GM18870 (cell line): ENCODE measurements at regions not wholly inside any gene's neighbourhood (a gene's known extent, or its start where the extent isn't known, plus 50 kb on each side); places are given as distances from the start of the nearest gene placed in this dataset.
"Not testable (repeated sequence)": the region's sequence is repeated elsewhere in the genome, so short reads cannot be mapped to it uniquely, and the experiment has no call there.

Source experiments
- ATAC-seq: cut with Tn5 transposase; IDR thresholded peaks from one replicate; pipeline ENCODE4 v1.9.1; 2021; ENCODE audit warnings: moderate library complexity; ENCODE audit not compliant: unreplicated experiment

DNA sequence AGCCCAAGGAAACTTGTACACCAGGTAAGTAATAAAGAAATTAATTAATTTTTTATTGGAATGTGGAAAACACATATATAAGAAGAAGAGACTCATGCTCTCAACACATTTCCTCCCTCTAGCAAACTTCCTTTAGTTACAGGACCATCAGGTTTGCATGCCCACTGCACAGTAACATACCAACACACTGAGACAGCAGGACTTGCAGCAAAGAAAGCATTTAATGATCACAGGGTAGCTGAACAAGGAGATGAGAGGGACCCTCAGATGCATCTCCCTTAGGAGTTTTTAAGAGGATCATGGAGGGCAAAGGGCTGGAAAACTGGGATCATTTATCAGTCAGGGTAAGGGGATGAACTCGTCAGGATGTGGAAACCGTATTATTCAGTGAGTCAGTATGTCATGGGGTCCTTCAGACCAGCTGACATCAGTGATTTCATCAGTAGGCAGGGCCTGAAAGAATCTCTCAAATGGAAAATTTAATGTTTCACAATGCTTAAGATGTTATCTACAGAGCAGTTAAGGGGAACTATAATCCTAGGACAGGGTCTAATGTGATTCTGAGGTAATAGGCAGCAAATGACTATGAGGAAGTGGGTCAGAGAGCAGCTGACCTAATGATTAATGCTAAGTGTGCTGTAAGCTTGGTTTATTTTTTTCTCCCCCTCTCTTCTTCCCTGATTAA is 193.8 kb upstream of the RND3 start:
- ATAC-seq: no peak

DNA sequence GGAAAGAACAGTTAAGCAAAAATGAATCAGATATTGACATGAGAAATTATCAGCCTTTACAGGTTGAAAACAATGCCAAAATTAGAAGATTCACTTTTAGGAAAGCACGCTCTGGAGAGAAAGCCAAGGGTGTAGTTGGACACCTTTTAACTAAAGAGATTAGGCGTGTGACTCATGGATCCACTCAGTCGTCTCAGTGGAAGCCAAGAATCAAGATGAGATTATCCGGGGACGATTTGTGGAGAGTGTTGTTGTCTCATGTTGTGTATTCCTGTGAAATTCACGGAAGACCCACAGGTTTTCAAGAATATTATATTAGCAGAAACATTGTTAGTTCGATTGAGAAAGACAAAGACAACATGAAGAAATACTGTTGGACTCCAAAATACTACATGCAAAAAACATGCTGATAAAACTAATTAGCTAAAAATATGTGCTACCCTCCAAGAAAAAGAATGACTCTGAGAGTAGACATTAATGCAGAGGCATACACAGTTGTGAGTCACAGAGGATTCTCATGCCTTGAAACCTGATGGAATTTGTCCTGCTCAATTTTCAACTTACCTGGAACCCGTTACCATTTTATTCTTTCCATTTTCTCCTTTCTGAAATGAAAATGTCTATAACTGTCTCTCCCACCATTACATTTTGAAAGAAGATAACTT is 192.1 kb upstream of the RND3 start:
- ATAC-seq: no peak

DNA sequence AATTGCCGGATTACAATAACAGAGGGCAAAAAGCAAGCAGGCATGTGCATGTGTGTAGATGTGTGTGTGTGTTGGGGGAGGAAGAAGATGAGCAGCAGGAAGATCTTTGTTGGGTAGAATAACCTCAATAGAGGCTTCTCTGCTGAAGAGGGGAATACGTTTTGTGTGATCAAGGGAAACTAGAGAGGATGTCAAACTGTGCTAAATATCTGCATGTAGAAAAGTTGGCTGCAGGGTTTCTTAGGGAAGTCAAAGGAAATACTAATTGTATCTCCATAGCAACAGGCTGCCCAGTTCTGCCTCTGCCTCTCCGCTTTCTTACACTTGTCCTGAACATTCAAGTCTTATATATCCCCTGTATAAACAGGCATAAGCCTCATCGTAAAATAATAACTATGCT is 190.1 kb upstream of the RND3 start:
- no peak for ATAC-seq

DNA sequence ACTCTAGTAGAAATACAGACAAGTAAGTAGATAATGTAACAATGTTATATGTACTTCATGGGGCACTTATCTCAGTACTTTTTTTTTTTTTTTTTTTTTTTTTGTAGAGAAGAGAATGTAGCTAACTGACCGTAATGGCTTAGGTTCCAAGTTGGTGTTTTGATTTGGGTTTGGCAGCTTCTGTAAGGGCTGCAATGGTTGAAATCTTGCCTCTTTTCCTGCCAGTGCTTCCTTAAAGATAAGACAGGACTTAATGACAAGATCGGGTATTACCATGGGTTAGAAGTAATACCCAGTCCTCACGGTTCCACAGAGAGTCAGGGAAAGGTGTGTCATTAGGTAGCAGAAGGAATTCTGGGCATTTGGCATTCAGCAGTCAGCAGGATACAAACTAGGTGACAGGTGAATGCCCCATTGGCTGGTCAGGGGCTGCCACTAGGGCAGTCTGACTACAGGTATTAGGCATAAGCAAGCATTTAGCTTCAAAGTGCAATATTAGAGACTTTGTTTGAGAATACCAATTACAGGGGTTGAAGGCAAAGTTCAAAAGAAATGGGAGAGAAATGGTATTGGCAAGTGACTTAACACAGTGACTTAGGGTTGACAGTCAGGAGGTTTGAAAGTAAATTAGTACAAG is 189.4 kb upstream of the RND3 start:
- no peak for ATAC-seq

DNA sequence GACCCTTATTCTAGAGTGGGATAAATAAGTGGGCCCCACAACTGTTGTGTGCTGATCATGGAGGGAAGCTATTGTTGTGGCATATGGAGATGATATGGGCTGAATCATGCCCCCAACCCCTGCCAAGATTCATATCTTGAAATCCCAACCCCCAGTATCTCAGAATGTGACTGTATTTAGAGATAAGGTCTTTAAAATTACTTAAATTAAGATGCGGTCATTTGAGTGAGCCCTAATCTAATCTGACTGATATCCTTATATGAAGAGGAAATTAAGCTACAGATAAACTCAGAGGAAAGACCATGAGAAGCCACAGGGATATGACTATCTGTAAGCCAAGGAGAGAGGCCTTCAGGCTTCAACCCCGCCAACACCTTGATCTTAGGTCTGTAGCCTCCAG is 188.3 kb upstream of the RND3 start:
- ATAC-seq: no peak

DNA sequence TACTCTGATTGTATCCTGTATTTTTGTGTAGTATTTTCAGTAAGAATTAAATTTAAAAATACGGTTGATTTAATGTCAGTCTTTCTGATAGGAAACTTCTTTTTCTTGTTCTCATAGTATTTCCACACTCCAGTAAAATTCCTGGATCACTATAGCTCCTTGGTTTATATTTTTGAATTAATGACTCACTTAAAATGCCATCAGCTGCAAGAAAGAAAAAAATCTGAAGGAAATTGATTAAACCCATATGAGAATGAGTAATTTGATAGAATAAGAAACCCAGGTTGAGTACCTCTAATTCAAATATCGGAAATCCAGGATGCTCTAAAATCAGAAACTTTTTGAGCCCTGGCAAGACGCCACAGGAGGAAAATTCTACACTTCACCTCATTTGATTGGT is 186.8 kb upstream of the RND3 start:
- no peak for ATAC-seq

DNA sequence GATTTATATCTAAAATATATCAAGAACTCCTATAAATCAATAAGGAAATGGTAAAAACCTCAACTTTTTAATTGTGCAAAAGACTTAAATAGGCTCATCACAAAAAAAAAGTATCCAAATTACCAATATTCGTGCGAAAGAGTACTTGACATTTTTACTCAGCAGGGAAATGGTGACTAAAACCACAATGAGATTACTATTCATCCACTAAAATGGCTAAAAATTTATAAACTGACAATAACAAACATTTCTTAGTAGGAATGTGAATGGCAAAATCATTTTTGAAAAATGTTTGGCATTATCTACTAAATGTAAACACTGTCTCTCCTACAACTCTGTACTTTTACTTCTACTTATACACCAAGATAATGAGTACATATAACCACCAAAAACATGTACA is 184.8 kb upstream of the RND3 start:
- ATAC-seq: no peak

DNA sequence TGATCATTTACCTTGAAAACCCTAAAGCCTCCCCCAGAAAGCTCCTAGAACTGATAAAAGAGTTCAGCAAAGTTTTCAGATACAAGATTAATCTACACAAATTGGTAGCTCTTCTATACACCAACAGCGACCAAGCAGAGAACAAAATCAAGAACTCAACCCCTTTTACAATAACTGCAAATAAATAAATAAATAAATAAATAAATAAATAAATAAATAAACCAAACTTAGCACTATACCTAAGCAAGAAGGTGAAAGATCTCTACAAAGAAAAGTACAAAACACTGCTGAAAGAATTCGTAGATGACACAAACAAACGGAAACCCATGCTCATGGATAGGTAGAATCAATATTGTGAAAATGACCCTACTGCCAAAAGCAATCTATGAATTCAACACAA is 182.0 kb upstream of the RND3 start:
- no peak for ATAC-seq

DNA sequence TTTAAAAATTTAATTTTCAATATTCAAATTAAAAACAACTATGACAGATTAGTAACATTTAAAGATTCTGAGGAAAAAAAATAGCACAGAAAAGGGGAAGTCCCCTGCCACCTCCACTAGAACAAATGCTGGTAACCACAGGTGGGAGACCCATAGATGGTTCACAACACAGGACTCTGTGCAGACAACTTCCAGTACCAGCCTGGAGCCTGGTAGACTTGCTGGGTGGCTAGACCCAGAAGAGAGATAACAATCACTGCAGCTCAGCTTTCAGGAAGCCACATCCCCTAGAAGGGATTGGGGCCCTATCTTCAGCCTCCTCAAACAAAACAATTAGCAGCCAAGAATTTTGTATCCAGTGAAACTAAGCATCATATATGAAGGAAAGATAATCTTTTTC is 179.6 kb upstream of the RND3 start:
- not testable (repeated sequence) for ATAC-seq

DNA sequence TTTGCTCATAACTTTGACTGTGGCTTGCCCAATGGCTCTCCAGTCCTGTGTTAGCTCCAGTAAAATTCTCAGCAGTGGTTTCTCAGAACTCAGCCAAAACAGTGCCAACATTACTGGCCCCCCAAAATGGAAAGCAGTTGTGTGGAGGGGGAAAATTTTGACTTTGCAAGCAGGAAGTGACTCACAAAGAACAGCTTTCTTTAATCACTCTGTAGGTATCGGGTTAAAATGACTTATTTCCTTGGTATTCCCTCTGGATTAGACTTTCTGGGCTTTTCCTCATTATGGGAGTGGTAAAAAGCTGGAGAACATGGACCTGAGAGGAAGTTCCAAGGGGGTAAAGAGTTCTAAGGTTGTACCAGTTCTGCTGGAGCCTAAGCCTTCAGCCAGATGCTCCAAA is 175.7 kb upstream of the RND3 start:
- no peak for ATAC-seq

DNA sequence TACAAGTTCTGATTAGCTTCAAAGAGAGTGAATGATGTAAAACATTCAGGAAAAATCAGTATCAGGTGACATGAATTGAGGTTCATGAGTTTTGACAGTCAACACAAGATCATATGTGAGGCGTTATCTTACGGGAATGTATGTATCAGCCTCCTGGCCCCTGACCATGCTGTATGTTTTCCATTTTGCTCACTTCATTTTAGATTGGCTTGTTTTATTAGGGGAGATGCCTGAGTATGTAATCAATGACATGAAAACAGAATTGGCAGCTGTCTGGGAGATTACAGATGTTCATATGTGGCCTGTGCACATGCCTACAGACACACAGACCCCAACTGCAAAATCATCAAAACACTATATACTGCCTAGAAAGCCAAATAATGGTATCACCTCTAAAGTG is 168.5 kb upstream of the RND3 start:
- ATAC-seq: no peak

DNA sequence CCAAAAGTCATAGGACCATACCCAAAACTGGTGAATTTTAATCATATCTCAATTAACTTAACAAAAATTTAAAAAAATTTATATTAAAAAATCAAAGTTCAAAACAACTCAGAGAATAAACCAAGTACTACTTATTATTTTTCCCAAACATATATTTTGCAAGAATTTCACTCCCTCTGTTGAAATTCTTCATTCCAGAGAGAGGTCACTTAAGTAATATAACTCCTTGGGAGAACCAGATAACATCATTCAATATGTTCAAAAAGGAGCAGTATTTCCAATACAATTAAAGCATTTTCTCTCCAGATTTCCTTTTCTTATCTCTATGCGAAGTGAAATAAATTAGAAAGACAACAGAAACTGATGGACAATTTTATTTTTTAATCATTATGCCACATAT is 165.9 kb upstream of the RND3 start:
- no peak for ATAC-seq

DNA sequence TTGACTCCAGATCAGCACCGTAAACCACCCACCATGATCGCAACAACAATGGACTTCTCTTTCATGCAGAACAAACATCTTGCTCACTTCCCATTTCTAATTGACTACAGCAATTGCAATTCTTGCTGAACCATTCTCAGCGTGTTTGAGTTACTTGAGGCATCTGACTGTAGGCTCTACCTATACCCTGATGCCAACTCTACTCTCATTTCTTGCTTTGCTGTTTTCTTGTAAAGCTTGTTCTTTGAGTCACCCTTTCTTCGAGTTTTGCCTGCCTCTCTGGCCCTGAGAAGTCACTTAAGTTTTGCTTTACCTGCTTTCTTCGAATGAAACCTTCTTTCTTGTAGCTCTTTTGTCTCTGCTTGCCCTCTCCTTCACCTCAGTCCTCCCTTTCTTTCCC is 160.5 kb upstream of the RND3 start:
- ATAC-seq: no peak

DNA sequence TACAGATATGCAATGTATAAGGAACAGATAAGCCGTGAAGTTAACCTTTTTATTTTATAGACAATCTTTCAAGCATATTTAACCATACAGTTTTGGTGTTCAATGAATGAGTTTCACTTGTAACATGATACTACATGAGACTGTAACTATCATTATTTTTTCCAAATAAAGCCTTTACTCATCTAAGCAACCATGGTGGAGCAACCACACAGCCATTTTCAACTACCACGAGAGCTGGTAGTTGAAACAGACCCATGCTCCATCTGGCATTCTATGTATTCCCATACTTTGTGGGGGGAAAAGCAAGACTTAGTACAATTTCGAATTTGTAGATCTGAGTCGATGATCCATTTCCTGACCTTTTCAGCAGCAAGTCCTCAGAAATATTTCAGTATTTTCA is 159.3 kb upstream of the RND3 start:
- no peak for ATAC-seq

DNA sequence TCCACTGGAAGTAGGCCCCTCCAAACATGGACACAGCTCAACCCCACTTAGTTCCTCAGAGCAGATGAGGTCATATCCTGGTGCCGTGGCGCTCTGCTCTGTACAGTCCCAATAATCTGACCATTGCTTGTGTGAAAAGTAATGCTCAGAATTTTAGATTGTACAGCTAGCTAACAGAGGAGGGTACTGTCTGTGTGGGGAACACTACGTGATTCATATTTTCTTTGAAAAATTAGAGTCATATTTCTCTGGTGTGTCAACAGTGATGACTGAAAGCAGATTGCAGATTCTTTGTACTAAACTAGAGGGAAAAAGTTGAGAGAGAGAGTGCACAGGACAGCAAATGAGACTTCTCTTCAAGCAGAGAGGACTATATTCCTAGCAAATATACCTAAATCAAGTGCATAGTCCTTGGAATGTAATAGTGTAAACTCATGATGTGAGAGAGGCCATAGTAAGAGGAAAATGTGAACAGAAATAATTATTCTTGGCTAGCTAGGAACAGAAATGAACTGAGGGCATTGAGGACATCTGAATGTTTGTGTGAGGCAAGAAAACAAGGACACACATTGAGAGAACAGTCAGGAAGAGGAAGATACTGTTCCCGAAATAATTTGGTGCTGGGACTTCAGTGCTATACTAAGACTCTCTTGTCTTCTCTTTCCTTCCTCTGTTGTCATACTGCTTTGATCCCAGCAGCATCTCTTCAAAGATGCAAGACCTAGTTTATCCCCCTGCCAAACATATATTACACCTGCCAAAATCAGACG is 157.0 kb upstream of the RND3 start:
- no peak for ATAC-seq

DNA sequence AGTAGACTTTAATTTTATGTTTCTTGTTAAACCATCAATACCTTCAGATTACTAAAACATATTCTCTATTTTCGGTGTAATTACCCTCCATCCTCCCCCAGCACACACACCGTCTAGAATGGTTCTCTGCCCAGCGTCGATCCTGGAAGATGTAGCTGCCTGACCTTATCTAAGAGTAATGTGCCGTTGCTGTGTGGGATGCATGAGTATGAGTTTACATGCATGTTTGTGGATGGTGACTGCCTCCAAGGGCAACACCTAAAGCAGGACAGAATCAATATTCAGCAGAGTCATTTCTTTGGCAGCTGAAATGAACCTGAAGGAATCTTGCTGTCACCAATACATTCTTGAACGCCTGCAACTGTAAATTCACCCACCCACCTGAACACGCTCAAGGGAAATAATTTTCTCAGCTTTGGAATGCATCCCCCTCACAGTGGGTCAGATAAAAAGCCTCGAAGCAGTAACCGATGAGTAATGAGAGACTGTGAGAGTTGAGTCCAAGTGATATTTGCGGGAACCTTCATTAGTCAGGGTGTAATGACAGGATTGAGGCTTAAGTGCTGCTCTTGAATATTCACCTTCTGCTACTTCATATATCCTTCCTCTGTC is 155.8 kb upstream of the RND3 start:
- no peak for ATAC-seq

DNA sequence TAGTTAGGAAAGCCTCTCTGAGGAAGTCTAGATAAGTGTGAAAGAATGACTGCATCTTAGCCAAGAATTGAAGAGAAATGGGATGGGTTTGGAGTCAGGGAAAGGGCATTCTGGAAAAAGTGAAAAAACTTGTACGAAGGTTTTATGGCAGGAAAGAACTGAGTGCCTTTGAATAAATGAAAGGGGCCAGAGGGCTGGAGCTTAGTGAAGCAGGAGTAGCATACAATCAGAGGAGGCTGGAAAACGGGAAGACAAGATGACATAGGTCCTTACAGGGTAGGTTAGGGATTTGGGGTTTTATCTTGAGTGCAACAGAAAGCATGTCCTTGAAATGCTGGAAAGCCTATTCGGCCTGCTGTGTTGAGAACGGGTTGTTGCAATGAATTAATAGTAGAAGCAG is 152.6 kb upstream of the RND3 start:
- ATAC-seq: no peak

DNA sequence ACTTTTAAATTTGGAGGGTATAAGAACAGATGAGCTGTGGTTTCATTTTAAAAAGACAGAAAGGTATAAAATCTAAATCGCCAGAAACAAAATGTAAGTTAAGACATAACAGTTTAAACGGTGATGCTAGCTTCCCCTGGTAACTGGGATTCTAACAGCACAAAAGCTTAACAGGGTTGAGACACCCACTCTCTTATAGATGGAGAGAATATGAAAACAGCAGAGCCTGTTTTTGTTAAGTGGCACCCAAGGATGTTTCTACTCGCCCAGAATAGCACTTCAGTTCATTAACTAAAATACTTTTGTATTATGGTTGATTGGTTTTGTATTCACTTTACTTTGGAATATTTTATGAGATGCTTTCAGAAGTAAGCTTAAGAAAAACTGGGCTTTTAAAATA is 151.9 kb upstream of the RND3 start:
- no peak for ATAC-seq

DNA sequence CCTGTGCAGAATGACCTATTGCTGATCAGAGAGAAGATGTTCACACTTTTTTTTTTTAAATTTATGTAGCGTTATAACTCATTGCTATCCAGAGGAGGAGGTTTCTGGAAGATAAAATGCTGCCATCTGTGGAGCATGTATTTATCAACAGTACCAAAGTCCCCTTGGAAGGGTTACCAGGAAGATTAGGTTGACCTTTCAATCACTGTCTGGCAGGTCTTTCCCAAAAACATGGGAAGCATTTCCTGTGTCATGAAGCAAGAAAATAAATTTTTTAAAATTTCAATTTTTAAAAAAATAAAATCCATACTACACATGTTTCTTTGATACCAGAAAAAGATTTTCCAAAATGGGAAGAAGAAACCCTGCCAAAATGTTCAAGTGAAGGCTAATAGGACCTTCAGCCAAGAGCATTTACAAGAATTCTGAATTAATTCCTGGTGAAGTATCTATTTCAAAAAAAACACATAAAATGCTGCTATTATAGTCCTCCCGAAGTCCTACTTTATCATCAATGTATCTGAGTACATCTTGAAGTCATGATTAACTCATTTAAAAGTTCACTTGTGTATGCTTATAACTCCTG is 143.9 kb upstream of the RND3 start:
- ATAC-seq: no peak

DNA sequence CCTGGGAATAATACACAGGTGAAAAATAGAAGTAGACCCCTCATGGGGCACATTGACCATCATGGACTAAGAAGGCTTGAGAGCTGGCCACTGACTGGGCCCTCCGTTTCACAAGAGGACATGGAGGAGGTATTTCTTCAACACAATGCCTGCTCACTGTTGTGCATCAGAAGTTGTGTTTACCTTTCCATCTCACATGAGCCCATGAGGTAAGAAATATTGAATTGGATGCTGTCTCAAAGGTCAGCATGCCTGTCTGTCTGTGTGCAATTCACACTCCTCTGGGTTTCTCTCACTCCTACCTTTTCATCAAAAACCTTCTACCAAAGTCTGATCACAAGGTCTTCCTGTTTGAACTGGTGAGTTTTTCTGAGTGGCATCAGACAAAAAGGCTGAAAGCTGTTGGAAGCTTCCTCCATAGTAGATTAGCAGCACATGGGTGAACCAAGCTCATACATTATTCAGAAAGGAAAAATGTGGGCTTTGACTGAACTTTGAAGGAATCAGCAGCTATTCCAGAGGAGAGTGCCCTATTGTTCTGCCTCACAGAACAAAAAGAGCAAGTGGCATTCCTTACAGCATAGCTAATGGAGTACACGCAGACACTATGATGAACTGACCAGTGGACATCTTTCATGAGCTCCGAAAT is 143.2 kb upstream of the RND3 start:
- no peak for ATAC-seq

DNA sequence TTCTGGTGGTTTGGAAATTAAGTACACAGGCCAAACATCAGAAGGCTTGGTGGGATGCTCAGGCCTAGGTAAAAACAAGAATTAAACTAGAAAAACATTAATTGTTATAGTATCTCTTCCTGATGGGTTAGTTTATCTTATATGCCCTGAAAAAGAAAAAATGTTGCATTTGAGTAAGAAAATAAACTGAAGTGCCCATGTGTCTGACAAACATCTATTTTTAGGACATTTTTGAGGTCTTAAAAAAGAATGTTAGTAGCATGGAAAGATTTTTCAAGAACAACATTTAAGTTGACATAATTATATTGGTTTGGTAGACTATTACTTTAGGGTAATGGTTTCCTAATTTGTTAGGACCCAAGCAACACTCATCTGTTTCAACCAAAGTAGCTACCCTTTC is 140.1 kb upstream of the RND3 start:
- ATAC-seq: no peak
